ENCODE measurements at regions not wholly inside any gene's neighbourhood (a gene's known extent, or its start where the extent isn't known, plus 50 kb on each side); places are given as distances from the start of the nearest gene placed in this dataset.
A peak's percentile ranks its signal among the peaks of the same experiment; 100 is the strongest.

GRCh38 chr12:63068857-63069442 is 82.1 kb downstream of the AVPR1A start:
- TF ChIP-seq CTCF (IDR thresholded peaks at IDR 0.05), result peak; percentile 16 to 54 (median 41)
- TF ChIP-seq POLR2A (IDR thresholded peaks at IDR 0.05), result no peak

Measured in adrenal gland (tissue), 5 donors.